ENCODE measurements at regions not wholly inside any gene's neighbourhood (a gene's known extent, or its start where the extent isn't known, plus 50 kb on each side); places are given as distances from the start of the nearest gene placed in this dataset.

DNA sequence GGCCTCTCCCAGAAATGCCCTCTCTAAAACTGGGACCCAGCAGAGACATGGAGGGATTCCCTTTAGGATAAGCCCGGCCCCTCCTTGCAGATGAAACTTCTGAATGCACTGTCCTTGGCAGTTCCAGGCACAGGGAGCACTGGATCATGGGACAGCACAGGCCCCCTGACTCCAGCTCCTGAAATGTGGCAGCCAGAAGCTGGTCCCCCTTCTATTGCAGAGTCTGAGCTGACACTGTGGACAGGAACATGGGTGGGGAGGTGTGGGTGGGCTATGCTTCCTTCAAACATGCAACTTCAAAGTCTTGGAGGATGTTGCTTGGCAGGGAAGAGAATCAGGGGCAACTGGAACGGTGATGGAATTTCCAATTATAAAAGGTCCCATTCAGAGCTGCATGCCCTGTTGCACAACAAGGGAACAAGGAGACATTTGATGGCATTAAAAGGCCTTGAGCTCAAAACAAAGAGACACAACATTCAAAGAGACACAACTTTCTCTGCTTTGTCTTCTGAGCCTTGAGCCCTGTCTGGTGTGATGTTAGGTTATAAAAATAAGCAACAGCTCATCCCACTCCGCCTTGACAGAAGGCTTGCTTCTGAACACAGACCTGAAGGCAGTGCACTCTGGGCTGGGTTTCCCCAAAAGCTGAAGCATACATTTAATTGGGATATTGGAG lies 239.0 kb downstream of the OSR1 start:
- Histone ChIP-seq H3K4me3 (ENCODE audit: insufficient read depth, low read depth, low read length) (no peak overlapping the region), H3K9me1 (ENCODE audit: insufficient read depth, low read length) (peaks cover 10% of the 10 kb centered on the region), H2AK9ac (replicated peaks; ENCODE audit: low read depth, low read length, poor library complexity) (no peak overlapping the region), H4K20me1 (ENCODE audit: insufficient read depth, low read length) (no peaks in the 10 kb centered on the region), H4K91ac (ENCODE audit: insufficient read depth, low read depth, low read length) (peak overlapping the region; percentile 52; the same call in 1 of the 2 replicates), H3K4me1 (ENCODE audit: control insufficient read depth, insufficient read depth, low read length) (peaks cover 14% of the 10 kb centered on the region), H3K79me1 (ENCODE audit: low read depth in 1 of 2, low read length in 2 of 2) (no peaks in the 10 kb centered on the region), H4K5ac (ENCODE audit: low read depth, low read length) (no peak overlapping the region), H3K9ac (ENCODE audit: low read depth, low read length) (no peak overlapping the region), H3K14ac (replicated peaks; ENCODE audit: low read depth, low read length) (peak overlapping the region; percentile 89), H2BK15ac (ENCODE audit: low read depth, low read length) (peak overlapping the region; percentile 92; the same call in 2 of the 3 replicates), H2BK5ac (ENCODE audit: low read depth, low read length, poor library complexity, severe bottlenecking) (no peak overlapping the region), H4K8ac (ENCODE audit: low read depth in 2 of 2, low read length in 2 of 2) (peak overlapping the region in 1 of 2 experiments; percentile 47; a peak in 1 of 4 replicates), H3K4ac (ENCODE audit: low read depth, low read length) (peak overlapping the region; percentile 87), H2BK120ac (ENCODE audit: low read depth, low read length) (peak overlapping the region; percentile 90; the same call in 1 of the 2 replicates), H3K56ac (ENCODE audit: extremely low read depth, insufficient read depth, low read length) (no peak overlapping the region), H2AK5ac (ENCODE audit: low read depth, low read length) (peak overlapping the region; percentile 57), H3K27me3 (ENCODE audit: control insufficient read depth, insufficient read depth, low read length) (no peaks in the 10 kb centered on the region), H3K4me2 (ENCODE audit: low read depth, low read length) (no peak overlapping the region), H2BK20ac (ENCODE audit: low read depth, low read length) (peak overlapping the region; percentile 73; the same call in 1 of the 2 replicates), H3K9me3 (ENCODE audit: control insufficient read depth, insufficient read depth, low read length) (no peaks in the 10 kb centered on the region), H3K23ac (ENCODE audit: low read depth, low read length) (peak overlapping the region; percentile 66; the same call in 1 of the 2 replicates), H3K27ac (ENCODE audit: insufficient read depth, low read length) (no peak overlapping the region), H3K18ac (ENCODE audit: low read depth, low read length) (0 out of 2 replicates have a peak overlapping the region, but pooled peaks have one; percentile 40), H2AFZ (replicated peaks; ENCODE audit: low read length, poor library complexity) (no peak overlapping the region), H3K36me3 (ENCODE audit: control insufficient read depth, insufficient read depth, low read length) (no peaks in the 10 kb centered on the region)
- 100% methylated on average over 1 of the region's 3 CpGs; no CpG with 5 or more reads in 1 of the 2 experiments for WGBS, 2 experiments (ENCODE audit: extremely low coverage in 2 of 2, insufficient read length in 1 of 2)
- ChIA-PET POLR2A (ENCODE audit: unreplicated experiment) (no interaction called here), CTCF (no interaction called here)
- no peak for ATAC-seq (ENCODE audit: low read depth)
- TF ChIP-seq, protein P1, sequence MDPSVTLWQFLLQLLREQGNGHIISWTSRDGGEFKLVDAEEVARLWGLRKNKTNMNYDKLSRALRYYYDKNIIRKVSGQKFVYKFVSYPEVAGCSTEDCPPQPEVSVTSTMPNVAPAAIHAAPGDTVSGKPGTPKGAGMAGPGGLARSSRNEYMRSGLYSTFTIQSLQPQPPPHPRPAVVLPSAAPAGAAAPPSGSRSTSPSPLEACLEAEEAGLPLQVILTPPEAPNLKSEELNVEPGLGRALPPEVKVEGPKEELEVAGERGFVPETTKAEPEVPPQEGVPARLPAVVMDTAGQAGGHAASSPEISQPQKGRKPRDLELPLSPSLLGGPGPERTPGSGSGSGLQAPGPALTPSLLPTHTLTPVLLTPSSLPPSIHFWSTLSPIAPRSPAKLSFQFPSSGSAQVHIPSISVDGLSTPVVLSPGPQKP (IDR thresholded peaks at IDR 0.05; ENCODE audit: borderline replicate concordance, low read depth, low read length) = no peak
- TF ChIP-seq MAFK (IDR thresholded peaks at IDR 0.05; ENCODE audit: low read depth, low read length) (no peak), CEBPB (IDR thresholded peaks at IDR 0.05; ENCODE audit: low read depth, low read length) (0 out of 2 replicates have a peak, but pooled peaks have one; percentile 25)
- no TSS peak for BruUV-seq (replicated peaks)
- DNase-seq = no peak
- dilution Hi-C loops (cut with HindIII; ENCODE audit: low sequenced_read_pairs, unreplicated experiment) = no loop called here
- in situ Hi-C loops (cut with MboI; ENCODE audit: low sequenced_read_pairs) = loop anchor here (10.0 kb wide), 1 partner anchor 235 kb away; the partner anchor contains the start of gene OSR1
- intact Hi-C loops (cut with micrococcal nuclease) = loop anchor here (5.0 to 10.0 kb wide), 3 partner anchors 238 to 685 kb away; partner anchors contain the start of gene OSR1

All from IMR-90 (cell line).